ENCODE measurements at regions not wholly inside any gene's neighbourhood (a gene's known extent, or its start where the extent isn't known, plus 50 kb on each side); places are given as distances from the start of the nearest gene placed in this dataset.

DNA sequence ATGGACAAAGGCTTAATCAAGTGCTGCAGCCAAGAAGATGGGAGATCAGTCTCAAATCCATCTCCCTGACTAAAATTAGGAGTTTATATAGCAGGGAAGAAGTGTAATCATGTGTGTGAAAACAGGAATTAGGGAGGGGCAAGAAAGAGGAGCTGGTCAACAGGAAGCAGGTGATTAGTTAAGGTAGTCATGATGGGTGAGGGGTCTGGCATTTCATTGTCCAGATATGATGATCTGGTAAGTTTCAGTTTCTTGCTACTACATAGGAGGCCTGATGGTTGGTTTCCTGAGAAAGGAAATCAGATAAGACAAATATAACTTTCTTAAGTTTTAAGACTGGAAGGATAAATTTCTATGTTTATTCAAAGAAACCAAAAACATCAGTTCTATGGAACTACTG is 455.6 kb upstream of the GRAMD2B start:
- ChIA-PET POLR2A (no interaction called here), CTCF (no interaction called here)
- DNase-seq (ENCODE audit: extremely low spot score): no peak
- TF ChIP-seq, protein P1, sequence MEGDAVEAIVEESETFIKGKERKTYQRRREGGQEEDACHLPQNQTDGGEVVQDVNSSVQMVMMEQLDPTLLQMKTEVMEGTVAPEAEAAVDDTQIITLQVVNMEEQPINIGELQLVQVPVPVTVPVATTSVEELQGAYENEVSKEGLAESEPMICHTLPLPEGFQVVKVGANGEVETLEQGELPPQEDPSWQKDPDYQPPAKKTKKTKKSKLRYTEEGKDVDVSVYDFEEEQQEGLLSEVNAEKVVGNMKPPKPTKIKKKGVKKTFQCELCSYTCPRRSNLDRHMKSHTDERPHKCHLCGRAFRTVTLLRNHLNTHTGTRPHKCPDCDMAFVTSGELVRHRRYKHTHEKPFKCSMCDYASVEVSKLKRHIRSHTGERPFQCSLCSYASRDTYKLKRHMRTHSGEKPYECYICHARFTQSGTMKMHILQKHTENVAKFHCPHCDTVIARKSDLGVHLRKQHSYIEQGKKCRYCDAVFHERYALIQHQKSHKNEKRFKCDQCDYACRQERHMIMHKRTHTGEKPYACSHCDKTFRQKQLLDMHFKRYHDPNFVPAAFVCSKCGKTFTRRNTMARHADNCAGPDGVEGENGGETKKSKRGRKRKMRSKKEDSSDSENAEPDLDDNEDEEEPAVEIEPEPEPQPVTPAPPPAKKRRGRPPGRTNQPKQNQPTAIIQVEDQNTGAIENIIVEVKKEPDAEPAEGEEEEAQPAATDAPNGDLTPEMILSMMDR (IDR thresholded peaks at IDR 0.05; ENCODE audit: control extremely low read depth, extremely low read depth, low read depth, missing control alignments): no peak

DNA sequence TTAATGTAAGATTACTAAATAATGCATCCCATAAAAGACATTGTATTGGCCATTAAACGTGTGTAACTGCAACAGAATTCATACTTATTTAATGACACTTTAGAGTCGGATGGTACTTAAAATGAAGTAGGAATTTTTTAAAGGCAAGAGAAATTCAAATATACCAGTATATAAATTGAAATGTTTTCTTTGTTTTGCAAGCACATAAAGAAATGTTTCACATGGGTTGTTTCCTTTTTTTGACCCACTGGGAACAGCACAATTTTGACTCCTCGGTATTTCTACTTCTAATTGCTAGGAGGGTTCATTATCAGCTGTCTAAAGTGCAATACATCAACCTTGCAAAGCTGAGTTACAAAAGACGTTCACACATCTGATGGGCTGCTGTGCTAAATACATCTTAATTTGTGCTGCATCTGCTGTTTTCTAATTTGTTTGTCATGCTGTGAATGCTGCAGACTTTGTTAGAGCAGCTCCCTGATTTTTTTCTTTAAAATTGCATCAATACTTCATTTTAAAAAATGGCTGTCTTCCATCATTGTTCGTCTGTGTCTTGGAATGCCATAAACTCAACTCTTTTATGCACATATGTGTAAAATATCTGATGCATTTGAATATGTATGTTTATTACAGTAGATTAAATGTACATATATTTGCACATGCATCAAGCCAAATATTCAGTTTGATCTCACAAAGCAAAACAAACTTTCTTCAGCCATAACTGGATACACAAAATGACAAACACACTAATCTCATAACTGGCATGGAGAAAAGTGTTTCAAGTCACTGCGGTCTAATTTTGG is 454.0 kb upstream of the GRAMD2B start:
- POLR2A ChIA-PET: no interaction called here

GRCh38 chr5:125969814-125970171 is 453.4 kb upstream of the GRAMD2B start:
- POLR2A ChIA-PET: no interaction called here
- TF ChIP-seq, protein P1 (IDR thresholded peaks at IDR 0.05; ENCODE audit: control extremely low read depth, extremely low read depth, low read depth, missing control alignments): no peak
- no peak for DNase-seq (ENCODE audit: extremely low spot score)
- CTCF ChIA-PET: no interaction called here

More for the DNA sequence above, 454.0 kb upstream of the GRAMD2B start:
- no peak for DNase-seq (ENCODE audit: extremely low spot score)
- TF ChIP-seq, protein P1 (IDR thresholded peaks at IDR 0.05; ENCODE audit: control extremely low read depth, extremely low read depth, low read depth, missing control alignments): no peak
- CTCF ChIA-PET: interaction anchor here (1.2 kb wide), 1 partner anchor 12 kb away, joined by 3 read pairs; no protein-coding TSS in a partner anchor

DNA sequence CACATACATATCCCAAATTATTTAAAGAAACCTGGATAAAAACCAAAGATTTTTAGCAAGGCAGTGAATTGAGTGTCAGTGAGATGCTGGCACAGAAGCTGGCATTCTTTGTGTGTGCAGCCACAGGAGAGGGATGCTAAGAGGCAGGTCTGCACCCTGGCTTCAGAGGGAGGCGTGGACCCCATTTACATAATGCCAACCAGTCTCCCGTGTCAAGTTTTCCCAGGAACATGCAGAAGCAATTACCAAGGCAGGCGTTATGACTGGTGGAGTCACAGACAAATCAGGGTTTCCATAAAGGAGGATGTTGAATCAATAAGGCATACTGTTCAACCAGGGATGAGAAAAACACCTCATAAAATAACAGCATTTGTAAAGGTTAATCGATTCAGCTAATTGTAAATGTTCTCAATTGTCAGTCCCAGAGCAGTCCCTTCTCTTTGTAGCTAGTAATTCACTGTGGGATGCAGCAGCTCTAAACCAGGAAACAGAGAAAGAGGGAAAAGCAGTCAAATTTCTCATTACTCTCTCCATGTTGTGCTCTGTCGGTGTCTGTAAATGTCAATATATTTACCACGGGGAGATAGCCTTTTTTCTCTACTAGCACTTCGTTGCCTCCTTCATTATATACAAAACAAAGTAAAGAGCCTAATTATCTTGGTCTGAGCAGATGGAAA is 452.4 kb upstream of the GRAMD2B start:
- TF ChIP-seq, protein P1 (IDR thresholded peaks at IDR 0.05; ENCODE audit: control extremely low read depth, extremely low read depth, low read depth, missing control alignments): no peak
- ChIA-PET POLR2A (no interaction called here), CTCF (no interaction called here)
- no peak for DNase-seq (ENCODE audit: extremely low spot score)

GRCh38 chr5:125972706-125973105 is 450.5 kb upstream of the GRAMD2B start:
- no peak for DNase-seq (ENCODE audit: extremely low spot score)
- CTCF ChIA-PET: no interaction called here
- POLR2A ChIA-PET: no interaction called here
- TF ChIP-seq, protein P1 (IDR thresholded peaks at IDR 0.05; ENCODE audit: control extremely low read depth, extremely low read depth, low read depth, missing control alignments): no peak

GRCh38 chr5:125974679-125975078 is 448.5 kb upstream of the GRAMD2B start:
- ChIA-PET POLR2A (no interaction called here), CTCF (no interaction called here)
- TF ChIP-seq, protein P1 (IDR thresholded peaks at IDR 0.05; ENCODE audit: control extremely low read depth, extremely low read depth, low read depth, missing control alignments): no peak
- DNase-seq (ENCODE audit: extremely low spot score): no peak

All from GM10248 (cell line).